H9 (cell line): ENCODE measurements at regions not wholly inside any gene's neighbourhood (a gene's known extent, or its start where the extent isn't known, plus 50 kb on each side); places are given as distances from the start of the nearest gene placed in this dataset.

Experiments used
- DNase-seq: peaks from one replicate; pipeline ENCODE4 v3.0.0-alpha.2; 2017
- H2AFZ ChIP-seq: one replicate; pipeline ENCODE4 v1.6.1; 2013; ENCODE audit warnings: mild to moderate bottlenecking, low read length, control low read depth, moderate library complexity
- H2AK5ac ChIP-seq: 2 replicates; pipeline ENCODE4 v1.6.1; 2013; ENCODE audit warnings: low read length, control low read depth, mixed read lengths; ENCODE audit not compliant: insufficient read length
- H2BK120ac ChIP-seq: one replicate; pipeline ENCODE4 v1.6.1; 2013; ENCODE audit warnings: low read depth, mild to moderate bottlenecking, low read length, control low read depth, inconsistent platforms; ENCODE audit not compliant: poor library complexity, severe bottlenecking
- H2BK12ac ChIP-seq: 2 replicates; pipeline ENCODE4 v1.6.1; 2013; ENCODE audit warnings: low read length, control low read depth, mixed read lengths, low read depth; ENCODE audit not compliant: insufficient read length
- H2BK15ac ChIP-seq: 2 replicates; pipeline ENCODE4 v1.6.1; 2013; ENCODE audit warnings: low read depth, low read length, control low read depth
- H2BK20ac ChIP-seq: one replicate; pipeline ENCODE4 v1.6.1; 2013; ENCODE audit warnings: low read depth, mild to moderate bottlenecking, low read length, control low read depth, inconsistent platforms; ENCODE audit not compliant: poor library complexity, severe bottlenecking
- H2BK5ac ChIP-seq: 2 replicates; pipeline ENCODE4 v1.6.1; 2013; ENCODE audit warnings: low read length, control low read depth, mixed read lengths; ENCODE audit not compliant: insufficient read length
- H3K14ac ChIP-seq: 2 replicates; pipeline ENCODE4 v1.6.1; 2013; ENCODE audit warnings: low read length, control low read depth; ENCODE audit not compliant: insufficient read depth
- H3K18ac ChIP-seq: 2 replicates; pipeline ENCODE4 v1.6.1; 2013; ENCODE audit warnings: low read depth, mild to moderate bottlenecking, mixed read lengths, low read length, control low read depth; ENCODE audit not compliant: insufficient read length
- H3K23ac ChIP-seq: 2 replicates; pipeline ENCODE4 v1.6.1; 2013; ENCODE audit warnings: low read length, control low read depth, mixed read lengths, low read depth; ENCODE audit not compliant: insufficient read length
- H3K23me2 ChIP-seq: 2 replicates; pipeline ENCODE4 v1.6.1; 2013; ENCODE audit warnings: low read depth, mild to moderate bottlenecking, mixed read lengths, low read length, control low read depth; ENCODE audit not compliant: insufficient read length, poor library complexity, severe bottlenecking
- H3K27ac ChIP-seq: 2 replicates; pipeline ENCODE4 v1.5.1; 2013; ENCODE audit warnings: low read length, control low read depth, mixed read lengths, low read depth; ENCODE audit not compliant: insufficient read length
- H3K27me3 ChIP-seq: 2 replicates; pipeline ENCODE4 v1.6.1; 2013; ENCODE audit warnings: low read length, control low read depth, inconsistent platforms; ENCODE audit not compliant: insufficient read depth
- H3K4ac ChIP-seq: 2 replicates; pipeline ENCODE4 v1.6.1; 2013; ENCODE audit warnings: low read depth, mild to moderate bottlenecking, control low read depth, inconsistent platforms, low read length, moderate library complexity
- H3K4me1 ChIP-seq: 2 replicates; pipeline ENCODE4 v1.6.1; 2013; ENCODE audit warnings: low read length, control low read depth, inconsistent platforms; ENCODE audit not compliant: insufficient read depth
- H3K4me2 ChIP-seq: 2 replicates; pipeline ENCODE4 v1.6.1; 2013; ENCODE audit warnings: low read length, control low read depth, mixed read lengths; ENCODE audit not compliant: insufficient read length, insufficient read depth
- H3K56ac ChIP-seq: 2 replicates; pipeline ENCODE4 v1.6.1; 2013; ENCODE audit warnings: low read depth, mild to moderate bottlenecking, mixed read lengths, low read length, control low read depth; ENCODE audit not compliant: insufficient read length
- H3K79me1 ChIP-seq: 2 replicates; pipeline ENCODE4 v1.6.1; 2013; ENCODE audit warnings: low read depth, mild to moderate bottlenecking, moderate library complexity, low read length, control low read depth, inconsistent platforms; ENCODE audit not compliant: insufficient read depth, poor library complexity, severe bottlenecking
- H3K79me2 ChIP-seq: 2 replicates; pipeline ENCODE4 v1.6.1; 2013; ENCODE audit warnings: low read length, control low read depth, inconsistent platforms; ENCODE audit not compliant: insufficient read depth
- H3K9ac ChIP-seq: 2 replicates; pipeline ENCODE4 v1.6.1; 2013; ENCODE audit warnings: low read length, control low read depth, mixed read lengths; ENCODE audit not compliant: insufficient read length; ENCODE audit errors: extremely low read depth
- H3K9me3 ChIP-seq: one replicate; pipeline ENCODE4 v1.6.1; 2013; ENCODE audit warnings: low read depth, low read length, inconsistent platforms; ENCODE audit not compliant: control insufficient read depth
- H3T11ph ChIP-seq: one replicate; pipeline ENCODE4 v1.6.1; 2013; ENCODE audit warnings: mild to moderate bottlenecking, low read length, control low read depth, inconsistent platforms
- H4K20me1 ChIP-seq: one replicate; pipeline ENCODE4 v1.6.1; 2013; ENCODE audit not compliant: control insufficient read depth, insufficient read length, insufficient read depth
- H4K5ac ChIP-seq: 2 replicates; pipeline ENCODE4 v1.6.1; 2013; ENCODE audit warnings: low read depth, mild to moderate bottlenecking, mixed read lengths, low read length, control low read depth; ENCODE audit not compliant: insufficient read length
- H4K8ac ChIP-seq: replicated peaks from 2 replicates; pipeline ENCODE4 v1.6.1; 2013; ENCODE audit warnings: low read length, control low read depth, mixed read lengths, low read depth; ENCODE audit not compliant: insufficient read length
- H4K91ac ChIP-seq: 2 replicates; pipeline ENCODE4 v1.6.1; 2013; ENCODE audit warnings: low read depth, mild to moderate bottlenecking, moderate library complexity, mixed read lengths, low read length, control low read depth; ENCODE audit not compliant: insufficient read length
- H3K27ac Mint-ChIP-seq, 3 experiments: 2 replicates in 2 of 3; 3 replicates in 1 of 3; pipeline ENCODE4 v1.8.0; 2020 to 2021; ENCODE audit warnings: mixed read lengths in 3 of 3, mild to moderate bottlenecking in 1 of 3, moderate library complexity in 1 of 3
- H3K27me3 Mint-ChIP-seq: 2 replicates; pipeline ENCODE4 v1.8.0; 2021; ENCODE audit warnings: low read depth, mild to moderate bottlenecking, moderate library complexity, mixed read lengths
- H3K36me3 Mint-ChIP-seq, 3 experiments: 2 replicates in 2 of 3; 3 replicates in 1 of 3; pipeline ENCODE4 v1.8.0; 2020 to 2021; ENCODE audit warnings: low read depth in 3 of 3, mixed read lengths in 3 of 3; ENCODE audit not compliant: insufficient read depth in 1 of 3
- H3K4me1 Mint-ChIP-seq, 2 experiments: 2 replicates each; pipeline ENCODE4 v1.8.0; 2020; ENCODE audit warnings: mixed read lengths in 2 of 2
- H3K4me3 Mint-ChIP-seq, 2 experiments: 2 replicates in 1 of 2; 3 replicates in 1 of 2; pipeline ENCODE4 v1.8.0; 2020 to 2021; ENCODE audit warnings: mild to moderate bottlenecking in 2 of 2, mixed read lengths in 2 of 2, moderate library complexity in 1 of 2
- H3K9me3 Mint-ChIP-seq, 2 experiments: 2 replicates in 1 of 2; 3 replicates in 1 of 2; pipeline ENCODE4 v1.8.0; 2020; ENCODE audit warnings: mild to moderate bottlenecking in 2 of 2, mixed read lengths in 2 of 2, moderate library complexity in 1 of 2
- WGBS: extraction: QIAGEN DNeasy Blood & Tissue Kit; methylation state at CpG from one replicate; pipeline ENCODE4 v1.1.7; 2013; ENCODE audit warnings: missing lambda C conversion rate, low lambda C conversion rate, mixed read lengths; ENCODE audit not compliant: insufficient read length; ENCODE audit errors: extremely low coverage; 5-methylcytosine and 5-hydroxymethylcytosine counted together
- TF ChIP-seq, protein P1 (sequence below): fragments of 200-600 bp; sonication (generic); conservative IDR thresholded peaks from 3 replicates; pipeline ENCODE4 v1.8.0; 2021; ENCODE audit warnings: antibody characterized with exemption, mild to moderate bottlenecking

DNA sequence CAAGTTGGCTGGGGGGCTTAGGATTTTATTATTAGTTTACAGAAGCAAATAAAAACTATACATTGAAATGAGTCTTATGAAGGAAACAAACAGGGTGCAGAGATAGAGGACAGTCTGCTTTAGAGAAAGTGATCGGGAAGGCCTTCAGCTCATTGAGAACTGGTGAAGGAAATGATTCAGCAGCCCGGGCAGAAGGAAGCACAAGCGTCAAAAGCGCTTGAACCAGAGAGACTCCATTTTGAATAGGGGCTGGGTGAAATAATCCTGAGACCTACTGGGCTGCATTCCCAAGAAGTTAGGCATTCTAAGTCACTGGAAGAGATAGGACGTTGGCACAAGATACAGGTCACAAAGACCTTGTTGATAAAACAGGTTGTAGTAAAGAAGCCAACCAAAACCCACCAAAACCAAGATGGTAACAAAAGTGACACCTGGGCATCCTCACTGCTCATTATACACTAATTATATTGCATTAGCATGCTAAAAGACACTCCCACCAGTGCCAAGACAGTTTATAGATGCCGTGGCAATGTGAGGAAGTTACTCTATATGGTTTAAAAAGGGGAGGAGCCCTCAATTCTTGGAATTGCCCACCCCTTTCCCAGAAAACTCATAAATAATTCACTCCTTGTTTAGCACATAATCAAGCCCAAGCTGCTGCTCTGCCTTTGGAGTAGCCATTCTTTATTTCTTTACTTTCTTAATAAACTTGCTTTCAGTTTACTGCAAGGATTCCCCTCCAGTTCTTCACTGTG is 83.1 kb upstream of the MPP7 start:
- no peak overlapping the region for H2AFZ ChIP-seq
- no peaks in the 10 kb centered on the region for H3K4me1 ChIP-seq
- DNase-seq, result no peak
- H3K18ac ChIP-seq, result no peak overlapping the region
- H3K4me3 Mint-ChIP-seq, result no peak overlapping the region
- H3K27me3 Mint-ChIP-seq, result peaks cover 2% of the 10 kb centered on the region
- H3K9me3 Mint-ChIP-seq, result peaks cover 3 to 5% of the 10 kb centered on the region in 2 experiments; a peak in 2 of 5 replicates
- H3K9ac ChIP-seq, result no peak overlapping the region
- H4K20me1 ChIP-seq, result no peaks in the 10 kb centered on the region
- H3T11ph ChIP-seq, result no peak overlapping the region
- H3K36me3 Mint-ChIP-seq, result peaks cover 0 to 3% (median 2%) of the 10 kb centered on the region in 3 experiments; a peak in 3 of 7 replicates
- no CpG with 5 or more reads among the region's 6 CpGs for WGBS
- H3K27me3 ChIP-seq, result no peaks in the 10 kb centered on the region
- H4K8ac ChIP-seq, result no peak overlapping the region
- TF ChIP-seq, protein P1, sequence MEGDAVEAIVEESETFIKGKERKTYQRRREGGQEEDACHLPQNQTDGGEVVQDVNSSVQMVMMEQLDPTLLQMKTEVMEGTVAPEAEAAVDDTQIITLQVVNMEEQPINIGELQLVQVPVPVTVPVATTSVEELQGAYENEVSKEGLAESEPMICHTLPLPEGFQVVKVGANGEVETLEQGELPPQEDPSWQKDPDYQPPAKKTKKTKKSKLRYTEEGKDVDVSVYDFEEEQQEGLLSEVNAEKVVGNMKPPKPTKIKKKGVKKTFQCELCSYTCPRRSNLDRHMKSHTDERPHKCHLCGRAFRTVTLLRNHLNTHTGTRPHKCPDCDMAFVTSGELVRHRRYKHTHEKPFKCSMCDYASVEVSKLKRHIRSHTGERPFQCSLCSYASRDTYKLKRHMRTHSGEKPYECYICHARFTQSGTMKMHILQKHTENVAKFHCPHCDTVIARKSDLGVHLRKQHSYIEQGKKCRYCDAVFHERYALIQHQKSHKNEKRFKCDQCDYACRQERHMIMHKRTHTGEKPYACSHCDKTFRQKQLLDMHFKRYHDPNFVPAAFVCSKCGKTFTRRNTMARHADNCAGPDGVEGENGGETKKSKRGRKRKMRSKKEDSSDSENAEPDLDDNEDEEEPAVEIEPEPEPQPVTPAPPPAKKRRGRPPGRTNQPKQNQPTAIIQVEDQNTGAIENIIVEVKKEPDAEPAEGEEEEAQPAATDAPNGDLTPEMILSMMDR, result no peak
- H3K23me2 ChIP-seq, result no peaks in the 10 kb centered on the region
- no peak overlapping the region for H2AK5ac ChIP-seq
- H2BK5ac ChIP-seq, result no peak overlapping the region
- H4K91ac ChIP-seq, result no peak overlapping the region
- no peaks in the 10 kb centered on the region for H3K79me2 ChIP-seq
- H3K27ac Mint-ChIP-seq, result no peak overlapping the region
- no peak overlapping the region for H3K14ac ChIP-seq
- H3K79me1 ChIP-seq, result no peaks in the 10 kb centered on the region
- H3K4me2 ChIP-seq, result no peak overlapping the region
- no peaks in the 10 kb centered on the region for H3K9me3 ChIP-seq
- H3K56ac ChIP-seq, result no peak overlapping the region
- no peak overlapping the region for H3K23ac ChIP-seq
- no peak overlapping the region for H3K27ac ChIP-seq
- no peak overlapping the region for H2BK12ac ChIP-seq
- H2BK15ac ChIP-seq, result no peak overlapping the region
- H2BK120ac ChIP-seq, result no peak overlapping the region
- H4K5ac ChIP-seq, result no peak overlapping the region
- no peak overlapping the region for H3K4ac ChIP-seq
- no peak overlapping the region for H2BK20ac ChIP-seq
- 0 out of 4 replicates have a peak, but pooled peaks cover 0 to 2% of the 10 kb centered on the region in 2 experiments for H3K4me1 Mint-ChIP-seq
